Gastrocnemius medialis (tissue), 4 donors: ENCODE measurements at regions not wholly inside any gene's neighbourhood (a gene's known extent, or its start where the extent isn't known, plus 50 kb on each side); places are given as distances from the start of the nearest gene placed in this dataset.

Experiments
- CTCF ChIP-seq, 5 experiments: fragments of 450-650 bp in 3 of 5; fragments of 200-600 bp in 2 of 5; sonication (generic) in 2 of 5; IDR thresholded peaks in 4 of 5; conservative IDR thresholded peaks in 1 of 5; 1 replicate in 4 of 5; 2 replicates in 1 of 5; pipeline ENCODE4 v1.5.1; 2016 to 2019; ENCODE audit warnings: antibody characterized with exemption in 5 of 5, mild to moderate bottlenecking in 3 of 5, moderate library complexity in 3 of 5
- POLR2A ChIP-seq, 2 donors: fragments of 450-650 bp; IDR thresholded peaks; one replicate each; pipeline ENCODE4 v1.6.1; 2017; ENCODE audit warnings: antibody characterized with exemption in 2 of 2, mild to moderate bottlenecking in 2 of 2, moderate library complexity in 2 of 2

- no peak for TF ChIP-seq CTCF (IDR thresholded peaks at IDR 0.05 in 4 of 5, conservative IDR thresholded peaks at IDR 0.05 in 1 of 5)
- TF ChIP-seq POLR2A (IDR thresholded peaks at IDR 0.05) = no peak
Measured at GRCh38 chr10:43884501-43885105, 235.9 kb upstream of the ZNF32 start.
